ENCODE measurements at regions not wholly inside any gene's neighbourhood (a gene's known extent, or its start where the extent isn't known, plus 50 kb on each side); places are given as distances from the start of the nearest gene placed in this dataset.

DNA sequence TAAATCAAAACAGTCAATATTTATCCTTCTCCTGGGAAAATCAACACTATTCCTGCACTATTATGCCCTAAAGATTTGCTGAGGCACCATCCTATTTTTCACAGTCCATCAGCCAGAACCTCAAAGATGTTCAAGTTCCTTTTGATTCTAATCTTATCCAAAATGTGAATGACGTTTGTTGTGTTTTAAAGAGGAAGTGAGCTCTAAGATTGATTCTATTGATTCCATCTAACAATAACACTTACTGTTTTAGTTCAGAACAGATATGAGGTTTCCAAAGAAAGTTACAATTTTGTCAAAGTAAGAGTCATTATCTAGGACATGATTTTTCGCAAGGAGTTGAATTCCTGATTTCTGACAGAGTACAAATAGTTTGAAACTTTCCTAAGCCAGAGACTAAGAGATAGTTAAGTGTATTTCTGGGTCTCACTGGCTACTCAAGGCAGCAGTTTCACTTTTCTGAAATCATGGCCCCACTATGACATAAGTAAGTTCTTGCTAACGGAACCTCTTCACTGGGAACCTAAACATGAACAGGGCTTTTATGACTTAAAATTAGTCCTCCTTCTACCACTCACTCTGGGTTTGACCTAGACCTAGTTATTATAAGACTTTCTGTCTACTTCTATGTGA lies 84.7 kb downstream of the LHX9 start:
- H3K27ac Mint-ChIP-seq, result no peak overlapping the region

More for the DNA sequence above, 84.7 kb downstream of the LHX9 start:
- no peak overlapping the region for H4K5ac ChIP-seq (ENCODE audit: insufficient read length, low read depth, low read length)
- no peak overlapping the region for H2AFZ ChIP-seq (ENCODE audit: low read length)
- TF ChIP-seq, protein P1, sequence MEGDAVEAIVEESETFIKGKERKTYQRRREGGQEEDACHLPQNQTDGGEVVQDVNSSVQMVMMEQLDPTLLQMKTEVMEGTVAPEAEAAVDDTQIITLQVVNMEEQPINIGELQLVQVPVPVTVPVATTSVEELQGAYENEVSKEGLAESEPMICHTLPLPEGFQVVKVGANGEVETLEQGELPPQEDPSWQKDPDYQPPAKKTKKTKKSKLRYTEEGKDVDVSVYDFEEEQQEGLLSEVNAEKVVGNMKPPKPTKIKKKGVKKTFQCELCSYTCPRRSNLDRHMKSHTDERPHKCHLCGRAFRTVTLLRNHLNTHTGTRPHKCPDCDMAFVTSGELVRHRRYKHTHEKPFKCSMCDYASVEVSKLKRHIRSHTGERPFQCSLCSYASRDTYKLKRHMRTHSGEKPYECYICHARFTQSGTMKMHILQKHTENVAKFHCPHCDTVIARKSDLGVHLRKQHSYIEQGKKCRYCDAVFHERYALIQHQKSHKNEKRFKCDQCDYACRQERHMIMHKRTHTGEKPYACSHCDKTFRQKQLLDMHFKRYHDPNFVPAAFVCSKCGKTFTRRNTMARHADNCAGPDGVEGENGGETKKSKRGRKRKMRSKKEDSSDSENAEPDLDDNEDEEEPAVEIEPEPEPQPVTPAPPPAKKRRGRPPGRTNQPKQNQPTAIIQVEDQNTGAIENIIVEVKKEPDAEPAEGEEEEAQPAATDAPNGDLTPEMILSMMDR (conservative IDR thresholded peaks at IDR 0.05), result no peak
- no peak overlapping the region for H3K56ac ChIP-seq (ENCODE audit: insufficient read length, low read depth, low read length)
- no peak overlapping the region for H3K18ac ChIP-seq (ENCODE audit: insufficient read length, low read depth, low read length)
- Mint-ChIP-seq H3K9me3 (no peaks in the 10 kb centered on the region), H3K4me3 (no peak overlapping the region), H3K4me1 (no peaks in the 10 kb centered on the region), H3K36me3 (ENCODE audit: insufficient read depth in 1 of 3, low read depth in 3 of 3) (no peaks in the 10 kb centered on the region), H3K27me3 (ENCODE audit: low read depth) (no peaks in the 10 kb centered on the region)
- H3K27ac ChIP-seq (ENCODE audit: insufficient read length, low read depth, low read length), result no peak overlapping the region
- H3K23me2 ChIP-seq (ENCODE audit: insufficient read length, low read depth, low read length, poor library complexity, severe bottlenecking), result no peaks in the 10 kb centered on the region
- H2BK12ac ChIP-seq (ENCODE audit: insufficient read length, low read depth, low read length), result no peak overlapping the region
- no peak overlapping the region for H3K4ac ChIP-seq (ENCODE audit: low read depth, low read length)
- no peak for DNase-seq
- no CpG with 5 or more reads among the region's 3 CpGs for WGBS (ENCODE audit: extremely low coverage, insufficient read length, low lambda C conversion rate)
- H3K79me2 ChIP-seq (ENCODE audit: insufficient read depth, low read length), result no peaks in the 10 kb centered on the region
- no peaks in the 10 kb centered on the region for H3K4me1 ChIP-seq (ENCODE audit: insufficient read depth, low read length)
- no peak overlapping the region for H2BK15ac ChIP-seq (ENCODE audit: low read depth, low read length)
- no peak overlapping the region for H4K91ac ChIP-seq (ENCODE audit: insufficient read length, low read depth, low read length)
- H2BK20ac ChIP-seq (ENCODE audit: low read depth, low read length, poor library complexity, severe bottlenecking), result no peak overlapping the region
- no peaks in the 10 kb centered on the region for H4K20me1 ChIP-seq (ENCODE audit: control insufficient read depth, insufficient read depth, insufficient read length)
- no peaks in the 10 kb centered on the region for H3K9me3 ChIP-seq (ENCODE audit: control insufficient read depth, low read depth, low read length)
- no peak overlapping the region for H2BK120ac ChIP-seq (ENCODE audit: low read depth, low read length, poor library complexity, severe bottlenecking)
- no peaks in the 10 kb centered on the region for H3K27me3 ChIP-seq (ENCODE audit: insufficient read depth, low read length)
- H3K9ac ChIP-seq (ENCODE audit: extremely low read depth, insufficient read length, low read length), result no peak overlapping the region
- H3K4me2 ChIP-seq (ENCODE audit: insufficient read depth, insufficient read length, low read length), result no peak overlapping the region
- H2BK5ac ChIP-seq (ENCODE audit: insufficient read length, low read length), result no peak overlapping the region
- H3T11ph ChIP-seq (ENCODE audit: low read length), result no peak overlapping the region
- H2AK5ac ChIP-seq (ENCODE audit: insufficient read length, low read length), result no peak overlapping the region
- H4K8ac ChIP-seq (replicated peaks; ENCODE audit: insufficient read length, low read depth, low read length), result no peak overlapping the region
- H3K14ac ChIP-seq (ENCODE audit: insufficient read depth, low read length), result no peak overlapping the region
- no peak overlapping the region for H3K23ac ChIP-seq (ENCODE audit: insufficient read length, low read depth, low read length)
- H3K79me1 ChIP-seq (ENCODE audit: insufficient read depth, low read depth, low read length, poor library complexity, severe bottlenecking), result no peaks in the 10 kb centered on the region
